HG03571 (cell line): ENCODE measurements at regions not wholly inside any gene's neighbourhood (a gene's known extent, or its start where the extent isn't known, plus 50 kb on each side); places are given as distances from the start of the nearest gene placed in this dataset.
"Not testable (repeated sequence)": the region's sequence is repeated elsewhere in the genome, so short reads cannot be mapped to it uniquely, and the experiment has no call there.

Experiments used
- ATAC-seq: cut with Tn5 transposase; IDR thresholded peaks from one replicate; pipeline ENCODE4 v1.9.1; 2021; ENCODE audit not compliant: unreplicated experiment

DNA sequence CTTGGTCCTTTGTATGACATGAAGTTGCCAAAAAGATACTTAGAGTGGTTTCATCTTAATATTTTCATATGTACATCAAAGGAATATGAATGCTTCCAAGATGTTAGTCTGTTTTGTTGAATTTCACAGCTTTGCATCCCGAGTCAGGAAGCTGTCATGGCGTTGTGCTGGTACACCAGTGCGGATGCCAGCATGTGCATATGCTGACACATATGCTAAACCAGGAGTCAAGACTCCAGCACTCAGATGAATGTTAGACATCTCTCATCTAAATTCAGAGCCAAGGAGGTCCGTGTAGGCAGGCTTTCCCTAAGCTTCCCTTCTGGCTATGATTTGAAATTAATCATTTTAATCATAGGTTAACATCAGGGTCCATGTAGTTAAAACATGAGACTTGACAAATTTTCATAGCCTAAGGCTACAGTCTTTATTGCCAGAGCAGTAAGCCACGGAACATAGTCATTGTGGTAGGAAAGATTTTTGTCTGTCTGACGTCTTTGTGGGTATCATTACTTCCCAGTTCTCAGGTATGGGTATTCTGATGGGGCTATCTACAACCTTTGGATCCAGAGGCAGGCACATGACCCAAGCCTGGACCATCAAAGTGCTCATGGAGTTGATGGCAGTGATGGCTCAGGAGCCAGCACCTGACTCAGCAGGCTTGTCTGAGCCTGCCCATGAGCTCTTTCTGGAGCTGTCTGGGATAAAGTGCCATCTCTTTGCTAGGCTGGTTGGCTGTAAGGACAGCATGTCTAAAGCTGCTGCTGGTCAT, 246.1 kb downstream of the KCNRG start:
- no peak for ATAC-seq

DNA sequence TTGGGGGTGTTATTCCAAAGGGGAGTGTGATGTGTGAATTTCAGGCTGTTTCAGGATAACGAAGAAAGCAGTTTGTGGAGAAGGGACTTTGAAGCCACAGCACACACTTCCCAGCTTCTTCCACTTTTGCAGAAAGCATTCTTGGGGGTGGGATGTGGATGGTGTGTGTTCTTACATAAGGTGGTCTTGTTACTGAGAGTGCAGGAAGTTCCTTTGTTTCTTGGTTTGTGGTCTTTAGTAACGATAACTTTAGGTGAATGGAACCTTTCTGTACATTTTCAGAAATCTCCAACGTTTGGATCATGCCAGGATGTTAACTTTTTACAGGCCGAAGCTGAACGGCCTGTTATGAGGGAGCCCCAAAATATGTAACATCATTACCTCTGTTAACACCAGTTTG, 251.8 kb downstream of the KCNRG start:
- ATAC-seq, result no peak

DNA sequence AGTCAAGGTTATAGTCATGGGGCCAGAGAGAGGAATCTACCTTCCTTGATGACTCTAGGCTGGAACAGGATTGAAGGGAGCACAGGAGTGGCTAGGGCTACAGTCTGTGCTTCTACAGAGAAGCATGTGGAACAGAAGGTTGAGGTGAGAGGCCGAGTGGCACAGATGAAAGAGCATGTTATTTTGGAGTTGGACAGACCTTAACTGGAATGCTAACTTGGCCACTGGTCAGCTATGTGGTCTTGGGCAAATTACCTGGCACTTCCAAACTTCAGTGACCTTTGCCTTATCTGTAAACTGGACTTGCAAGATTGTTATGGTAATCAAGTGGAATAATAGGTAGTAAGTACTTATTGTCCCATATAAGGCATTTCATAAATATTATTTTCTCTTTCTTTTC, 252.7 kb downstream of the KCNRG start:
- ATAC-seq, result no peak

DNA sequence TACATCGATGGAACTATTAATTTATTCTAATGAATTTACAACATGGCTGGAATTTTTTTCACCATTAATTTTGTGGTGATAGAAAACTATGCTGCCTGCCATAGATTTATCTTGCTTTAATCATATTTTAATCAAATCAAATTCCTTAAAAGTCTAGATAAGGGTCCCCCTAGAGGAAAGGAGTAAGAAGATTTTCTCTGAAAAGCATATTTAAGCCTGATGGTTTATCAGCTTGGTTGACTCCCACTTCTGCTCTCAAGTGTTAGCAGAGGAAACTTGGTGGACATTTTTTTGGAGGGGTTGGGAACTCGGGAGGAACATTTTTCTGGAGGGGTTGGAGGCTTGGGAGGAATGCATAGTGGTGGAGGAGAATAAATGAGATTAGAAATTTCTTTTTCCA, 253.3 kb downstream of the KCNRG start:
- no peak for ATAC-seq

DNA sequence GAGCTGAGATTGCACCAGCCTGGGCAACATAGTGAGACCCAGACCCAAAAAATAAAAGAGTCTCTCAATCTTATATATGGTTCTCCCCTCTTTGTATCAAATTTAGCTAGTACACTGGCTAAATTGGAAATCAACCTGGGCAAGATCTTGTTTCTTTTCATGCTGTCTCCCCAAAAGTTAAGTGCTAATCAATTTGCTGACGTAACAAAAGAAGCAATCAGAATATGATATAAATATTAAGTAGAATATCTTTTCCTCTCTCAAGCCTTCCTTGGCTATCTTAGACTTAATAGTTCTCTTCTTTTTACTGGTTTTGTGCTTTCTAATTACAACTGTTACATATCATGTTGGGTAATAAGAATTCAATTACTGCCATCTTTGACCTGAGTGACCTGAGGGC, 258.9 kb downstream of the KCNRG start:
- ATAC-seq, result no peak

DNA sequence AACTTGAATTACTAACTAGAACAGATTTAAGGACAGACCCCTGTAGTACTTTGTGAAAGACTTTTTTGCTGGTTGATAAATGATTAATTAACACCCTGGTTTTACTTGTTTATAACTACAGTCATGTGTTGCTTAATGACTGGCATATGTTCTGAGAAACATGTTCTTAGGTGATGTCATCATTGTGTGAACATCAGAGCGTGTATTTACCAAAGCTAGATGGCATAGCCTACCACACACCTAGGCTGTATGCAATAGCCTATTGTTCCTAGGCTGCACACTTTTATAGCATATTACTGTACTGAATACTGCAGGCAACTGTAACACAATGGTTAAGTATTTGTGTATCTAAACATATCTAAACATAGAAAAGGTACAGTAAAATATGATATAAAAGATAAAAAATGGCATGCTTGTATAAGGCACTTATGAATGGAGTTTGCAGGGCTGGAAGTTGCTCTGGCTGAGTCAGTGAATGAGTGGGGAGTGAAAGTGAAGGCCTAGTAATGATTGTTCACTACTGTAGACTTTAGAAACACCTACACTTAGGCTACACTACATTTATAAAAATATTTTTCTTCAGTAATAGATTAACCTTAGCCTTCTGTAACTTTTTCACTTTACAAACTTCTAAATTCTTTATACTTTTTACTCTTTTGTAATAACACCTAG, 260.3 kb downstream of the KCNRG start:
- no peak for ATAC-seq

DNA sequence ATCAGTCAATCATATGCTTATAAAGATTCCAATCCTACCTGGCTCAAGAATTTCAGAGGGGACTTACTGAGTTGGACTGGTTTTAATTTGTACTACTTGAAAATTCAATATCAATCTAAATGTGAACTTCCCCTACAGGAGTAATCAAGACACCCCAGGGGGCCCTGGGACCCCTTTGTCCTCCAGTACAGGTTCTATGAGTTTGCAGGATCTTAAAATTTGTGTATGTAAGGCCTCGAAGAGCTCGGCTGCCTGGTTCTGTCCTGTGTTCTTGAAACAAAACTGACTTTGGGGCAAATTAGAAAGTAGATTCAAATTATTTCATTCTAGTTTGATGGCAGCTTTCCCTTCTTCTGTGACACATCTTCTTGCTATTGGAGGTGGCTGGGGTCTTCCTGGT, 261.3 kb downstream of the KCNRG start:
- no peak for ATAC-seq

DNA sequence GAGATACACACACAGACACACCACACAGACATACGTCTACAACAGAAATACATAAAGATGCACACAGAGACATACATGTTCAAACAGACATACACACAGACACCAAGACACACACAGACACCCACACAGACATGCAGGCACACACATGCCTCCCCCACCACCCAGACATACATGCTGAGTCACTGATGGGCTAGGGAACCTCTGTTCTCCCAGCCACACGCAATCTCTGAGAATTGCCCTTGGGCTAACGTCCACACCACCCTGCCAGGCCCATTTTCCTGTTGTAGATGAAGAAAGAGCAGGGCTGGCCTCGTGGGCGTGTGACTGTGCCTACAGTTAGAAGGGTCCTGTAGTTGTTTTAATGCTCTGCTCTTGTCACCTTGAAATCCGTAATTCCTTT, 261.9 kb downstream of the KCNRG start:
- ATAC-seq, result no peak

DNA sequence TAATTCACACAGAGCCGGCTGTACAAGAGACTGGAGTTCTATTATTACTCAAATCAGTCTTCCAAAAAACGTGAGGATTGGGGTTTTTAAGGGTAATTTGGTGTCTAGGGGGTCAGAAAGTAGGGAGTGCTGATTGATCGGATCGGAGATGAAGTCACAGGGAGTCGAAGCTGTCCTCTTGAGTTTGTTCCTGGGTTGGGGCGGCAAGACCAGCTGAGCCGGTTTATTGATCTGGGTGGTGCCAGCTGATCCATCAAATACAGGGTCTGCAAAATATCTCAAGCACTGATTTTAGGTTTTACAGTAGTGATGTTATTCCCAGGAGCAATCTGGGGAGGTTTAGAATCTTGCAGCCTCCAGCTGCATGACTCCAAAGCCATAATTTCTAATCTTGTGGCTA, 262.7 kb downstream of the KCNRG start:
- no peak for ATAC-seq

DNA sequence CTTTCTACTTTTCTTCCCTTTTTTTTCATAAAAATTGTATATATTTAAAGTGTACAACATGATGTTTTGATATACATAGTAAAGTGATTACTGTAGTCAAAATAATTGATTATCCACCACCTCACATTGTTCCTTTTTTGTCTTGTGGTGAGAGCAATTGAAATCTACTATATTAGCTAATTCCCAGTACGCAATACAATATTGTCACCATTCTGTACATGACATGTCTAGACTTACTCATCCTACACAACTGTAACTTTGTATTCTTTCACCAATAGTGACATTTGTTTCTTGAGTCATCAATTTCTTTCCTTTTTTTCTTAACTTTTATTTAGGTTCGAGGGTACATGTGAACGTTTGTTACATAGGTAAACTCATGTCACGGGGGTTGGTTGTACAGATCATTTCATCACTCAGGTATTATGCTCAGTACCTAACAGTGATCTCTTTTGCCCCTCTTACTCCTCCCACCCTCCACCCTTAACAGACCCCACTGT, 265.2 kb downstream of the KCNRG start:
- no peak for ATAC-seq

DNA sequence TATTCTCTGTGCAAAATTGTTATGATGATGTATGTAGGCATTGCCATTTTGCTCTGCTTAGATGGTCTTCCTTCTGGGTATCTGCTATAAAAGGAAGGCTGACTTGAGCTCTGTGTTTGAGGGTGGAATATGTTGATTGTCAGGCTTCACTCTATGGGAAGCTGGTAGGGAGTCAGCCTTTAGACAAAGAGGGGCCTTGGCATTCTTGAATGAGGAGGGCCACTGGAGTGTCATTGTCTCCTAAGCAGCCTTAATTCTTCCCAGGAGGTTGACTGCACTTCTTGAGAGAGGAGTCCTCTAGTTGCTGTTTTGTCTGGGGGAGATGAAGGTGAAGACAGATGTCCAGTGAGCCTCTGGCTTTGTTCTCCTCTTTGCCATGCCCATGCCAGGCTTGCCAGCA, 266.8 kb downstream of the KCNRG start:
- no peak for ATAC-seq

DNA sequence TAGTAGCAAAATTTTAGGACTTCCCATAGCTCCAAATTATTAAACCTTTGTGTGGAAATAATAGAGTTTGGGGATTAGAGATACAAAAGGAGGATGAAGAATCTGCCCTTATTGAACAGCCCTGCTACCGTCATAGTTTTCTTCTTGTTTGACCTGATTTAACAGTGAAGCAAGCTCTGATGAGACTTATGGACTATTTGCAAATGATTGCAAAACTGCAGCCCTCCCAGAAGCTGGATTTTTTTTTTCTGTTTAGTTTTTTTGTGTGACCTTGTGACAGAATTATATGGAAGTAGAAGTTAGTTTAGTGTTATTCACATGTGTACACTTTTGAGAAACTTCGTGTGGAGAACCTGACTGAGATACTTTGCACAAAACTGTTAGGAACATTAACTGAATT, 267.8 kb downstream of the KCNRG start:
- no peak for ATAC-seq

DNA sequence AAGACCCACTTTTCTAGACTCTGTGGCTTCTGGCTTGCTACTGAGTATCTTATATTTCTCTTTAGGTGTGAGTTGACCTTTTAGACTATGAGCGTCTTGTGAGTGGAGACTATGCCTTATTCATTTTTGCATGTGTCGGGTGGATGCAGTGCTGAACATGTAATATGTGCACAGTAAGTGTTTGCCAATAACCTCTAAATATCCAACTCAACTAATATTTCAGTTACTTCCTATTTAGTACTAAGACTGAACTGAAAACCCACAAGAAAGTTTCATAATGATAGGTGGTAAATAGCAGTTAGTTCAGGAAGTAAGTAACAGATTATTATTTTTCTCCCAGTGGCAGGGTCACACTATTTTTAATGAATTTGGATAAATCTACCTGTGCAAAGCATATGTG, 269.3 kb downstream of the KCNRG start:
- peak; percentile 71 for ATAC-seq

DNA sequence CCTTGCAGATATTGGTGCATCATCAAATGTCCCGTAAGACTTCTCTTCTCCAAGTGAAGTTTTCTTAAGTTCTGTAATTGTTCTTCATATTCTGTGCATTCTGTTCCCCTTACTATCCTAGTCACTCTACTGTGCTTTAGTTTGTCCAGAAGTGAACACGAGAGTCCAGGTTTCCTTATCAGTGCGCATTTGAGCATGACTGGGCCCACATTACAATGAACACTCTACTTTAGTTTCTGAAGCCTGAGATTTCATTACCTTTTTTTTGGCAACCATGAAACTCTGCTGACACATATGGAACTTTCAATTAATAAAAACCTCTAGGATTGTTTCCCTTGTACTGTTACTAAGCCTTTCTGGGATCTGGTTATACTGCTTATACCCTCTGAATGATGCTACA, 270.0 kb downstream of the KCNRG start:
- no peak for ATAC-seq

DNA sequence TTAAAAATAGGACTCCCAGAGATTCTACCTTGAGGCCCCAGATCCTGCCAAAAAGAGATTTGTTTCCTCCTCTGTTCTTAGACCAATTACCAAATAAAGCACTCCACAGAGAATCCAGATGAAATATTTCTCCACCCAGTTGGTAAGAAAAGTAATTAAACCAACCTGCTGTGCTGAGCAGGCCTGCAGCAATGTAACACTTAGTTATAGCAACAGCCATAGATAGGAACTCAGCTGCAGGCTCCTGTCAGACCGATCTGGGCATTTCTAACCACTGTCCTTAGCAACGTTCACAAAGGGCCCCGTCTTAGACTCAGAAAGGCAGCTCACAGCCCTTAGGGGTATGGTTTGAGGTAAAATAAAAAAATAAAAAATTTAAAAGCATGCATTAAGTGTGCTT, 271.1 kb downstream of the KCNRG start:
- ATAC-seq, result no peak

DNA sequence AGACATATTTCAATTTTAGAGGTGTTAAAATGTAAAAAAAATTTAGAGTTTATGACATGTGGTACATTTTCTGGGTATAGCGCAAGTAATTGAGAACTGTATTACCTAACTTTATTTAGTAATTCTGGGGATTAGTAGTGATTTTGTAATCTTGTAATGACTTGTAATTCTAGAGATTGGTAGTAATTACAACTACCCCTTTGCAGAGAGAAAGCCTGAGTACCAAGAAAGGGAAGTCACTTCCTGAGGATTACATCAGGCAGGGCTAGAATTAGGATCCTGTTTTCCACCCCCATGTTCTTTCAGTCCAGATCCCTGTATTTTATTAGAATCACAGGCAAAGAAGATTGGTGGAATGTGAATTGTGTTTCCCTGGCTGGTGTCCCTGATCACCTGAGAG, 274.9 kb downstream of the KCNRG start:
- no peak for ATAC-seq

DNA sequence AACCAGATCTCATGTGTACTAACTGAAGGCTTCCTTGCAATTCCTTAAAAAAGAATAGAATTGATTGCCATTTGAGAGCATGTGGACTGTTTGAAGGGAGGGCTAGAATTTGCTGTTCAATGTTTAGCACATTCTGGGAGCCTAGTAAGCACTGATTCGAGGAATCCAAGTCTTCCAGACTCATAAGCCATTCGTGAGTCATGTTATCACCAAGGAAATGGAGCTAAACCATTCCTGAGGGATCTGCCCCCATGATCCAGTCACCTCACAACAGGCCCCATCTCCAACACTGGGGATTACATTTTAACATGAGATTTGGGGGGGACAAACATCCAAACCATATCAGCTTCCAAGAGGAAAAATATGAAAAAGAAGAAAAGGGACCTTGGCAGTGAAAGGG, 276.4 kb downstream of the KCNRG start:
- no peak for ATAC-seq

DNA sequence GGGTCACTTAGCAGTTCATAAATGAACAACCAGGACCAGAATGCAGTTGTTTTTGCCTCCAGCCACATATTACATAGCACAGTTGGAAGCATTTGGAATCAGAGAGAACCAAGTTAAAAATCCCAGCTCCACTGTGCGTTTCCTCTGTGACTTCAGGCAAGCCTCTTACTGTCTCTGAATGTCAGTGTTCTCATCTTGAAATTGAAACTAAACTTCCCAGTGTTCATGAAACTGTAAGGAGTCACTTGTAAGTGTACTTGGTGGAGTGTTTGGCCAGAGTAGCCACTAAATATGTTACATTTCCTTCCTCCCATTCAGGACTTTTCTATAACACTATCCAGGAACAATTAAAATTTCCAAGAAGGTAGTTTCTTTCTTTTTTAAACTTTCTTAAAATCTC, 276.8 kb downstream of the KCNRG start:
- no peak for ATAC-seq

DNA sequence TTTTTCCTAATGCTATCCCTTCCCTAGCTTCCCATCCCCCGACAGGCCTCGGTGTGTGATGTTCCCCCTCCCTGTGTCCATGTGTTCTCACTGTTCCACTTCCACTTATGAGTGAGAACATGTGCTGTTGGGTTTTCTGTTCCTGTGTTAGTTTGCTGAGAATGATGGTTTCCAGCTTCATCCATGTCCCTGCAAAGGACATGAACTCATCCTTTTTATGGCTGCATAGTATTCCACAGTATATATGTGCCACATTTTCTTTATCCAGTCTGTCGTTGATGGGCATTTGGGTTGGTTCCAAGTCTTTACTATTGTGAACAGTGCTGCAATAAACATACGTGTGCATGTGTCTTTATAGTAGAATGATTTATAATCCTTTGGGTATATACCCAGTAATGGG, 279.2 kb downstream of the KCNRG start:
- not testable (repeated sequence) for ATAC-seq

DNA sequence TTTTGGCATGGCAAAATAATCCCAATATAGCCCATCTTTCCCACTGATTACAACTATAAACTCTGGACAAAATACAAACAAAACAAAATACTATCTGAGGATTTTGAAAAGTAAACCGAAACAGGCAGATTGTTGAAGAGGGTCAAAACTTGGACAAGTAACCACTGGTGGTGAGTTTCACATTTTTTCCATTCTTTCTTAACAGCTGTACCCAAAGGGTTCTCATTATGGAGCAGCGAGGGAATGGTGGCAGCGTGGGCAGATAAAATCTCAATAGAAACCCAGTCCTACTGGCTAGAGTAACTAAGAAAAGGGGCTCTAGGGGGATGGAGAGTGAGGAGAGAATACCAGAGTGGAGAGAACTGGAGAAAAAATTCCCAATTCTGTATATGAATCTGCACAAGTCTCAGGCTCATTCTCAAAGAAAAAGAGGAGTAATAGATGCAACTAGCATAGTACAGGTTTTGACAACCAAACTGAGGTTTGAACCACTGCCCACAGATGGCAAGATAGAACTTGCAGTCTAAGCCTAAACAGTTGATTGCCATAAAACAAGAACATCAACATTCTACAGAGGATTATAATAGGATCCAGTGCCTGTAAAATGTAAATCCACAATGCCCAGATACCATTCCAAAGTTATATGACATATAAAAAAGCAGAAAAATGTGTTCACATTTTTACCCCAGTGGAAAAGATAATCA, 284.5 kb downstream of the KCNRG start:
- no peak for ATAC-seq

DNA sequence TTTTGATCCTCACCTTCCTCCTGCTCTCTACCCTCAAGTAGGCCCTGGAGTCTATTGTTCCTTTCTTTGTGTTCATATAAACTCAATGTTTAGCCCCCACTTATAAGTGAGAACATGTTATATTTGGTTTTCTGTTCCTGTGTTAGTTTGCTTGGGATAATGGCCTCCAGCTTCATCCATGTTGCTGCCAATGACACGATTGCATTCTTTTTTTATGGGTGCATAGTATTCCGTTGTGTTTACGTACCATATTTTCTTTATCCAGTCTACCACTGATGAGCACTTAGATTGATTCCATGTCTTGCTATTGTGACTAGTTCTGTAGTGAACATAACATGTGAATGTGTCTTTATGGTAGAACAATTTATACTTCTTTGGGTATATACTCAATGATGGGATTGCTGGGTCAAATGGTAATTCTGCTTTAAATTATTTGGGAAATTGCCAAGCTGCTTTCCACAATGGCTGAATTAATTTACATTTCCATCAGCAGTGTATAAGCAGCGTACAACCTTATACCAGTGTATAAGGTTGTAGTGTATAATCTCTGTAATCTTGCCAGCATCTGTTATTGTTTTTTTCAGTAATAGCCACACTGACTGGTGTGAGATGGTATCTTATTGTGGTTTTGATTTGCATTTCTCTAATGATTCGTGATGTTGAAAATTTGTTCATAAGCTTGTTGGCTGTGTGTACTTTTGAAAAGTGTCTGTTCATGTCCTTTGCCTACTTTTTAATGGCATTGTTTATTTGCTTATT, 288.9 kb downstream of the KCNRG start:
- no peak for ATAC-seq
